Uterus (tissue), 3 donors: ENCODE measurements at regions not wholly inside any gene's neighbourhood (a gene's known extent, or its start where the extent isn't known, plus 50 kb on each side); places are given as distances from the start of the nearest gene placed in this dataset.
A peak's percentile ranks its signal among the peaks of the same experiment; 100 is the strongest.

ENCODE experiments used
- DNase-seq, 2 donors: peaks; one replicate each; pipeline ENCODE4 v3.0.0-alpha.2; 2019 to 2020
- H3K27ac ChIP-seq, 2 donors: fragments of 200-600 bp; sonication (generic); 1 replicate in 1 of 2; 2 replicates in 1 of 2; pipeline ENCODE4 v1.5.1; 2016 to 2018
- H3K27me3 ChIP-seq, 2 donors: fragments of 200-600 bp; sonication (generic); one replicate each; pipeline ENCODE4 v1.5.1; 2018 to 2019; ENCODE audit warnings: control low read depth in 1 of 2
- H3K36me3 ChIP-seq, 2 donors: fragments of 200-600 bp; sonication (generic); one replicate each; pipeline ENCODE4 v1.5.1; 2019; ENCODE audit warnings: control low read depth in 1 of 2
- H3K4me1 ChIP-seq, 2 donors: fragments of 200-600 bp; sonication (generic); one replicate each; pipeline ENCODE4 v1.5.1; 2018 to 2019; ENCODE audit warnings: control low read depth in 1 of 2
- H3K4me3 ChIP-seq, 2 donors: fragments of 200-600 bp; sonication (generic); 1 replicate in 1 of 2; 2 replicates in 1 of 2; pipeline ENCODE4 v1.5.1; 2018 to 2019; ENCODE audit warnings: mild to moderate bottlenecking in 1 of 2
- H3K9me3 ChIP-seq, 2 donors: fragments of 200-600 bp; sonication (generic); one replicate each; pipeline ENCODE4 v1.5.1; 2019; ENCODE audit warnings: control low read depth in 1 of 2
- POLR2A ChIP-seq, 2 donors: fragments of 450-650 bp; IDR thresholded peaks; one replicate each; pipeline ENCODE4 v1.6.1; 2016; ENCODE audit warnings: antibody characterized with exemption in 2 of 2, mild to moderate bottlenecking in 1 of 2, moderate library complexity in 1 of 2
- intact Hi-C: fragments of 100-400 bp; cut with DNase I; formaldehyde crosslinking; loops from one replicate; pipeline ENCODE4 v1.15.1; 2023; ENCODE audit warnings: low total_unique reads
- TF ChIP-seq, protein P1 (sequence below), 4 experiments: fragments of 200-600 bp in 2 of 4; fragments of 450-650 bp in 2 of 4; sonication (generic) in 2 of 4; IDR thresholded peaks; one replicate each; pipeline ENCODE4 v1.5.1; 2016 to 2019; ENCODE audit warnings: antibody characterized with exemption in 4 of 4, mild to moderate bottlenecking in 2 of 4, moderate library complexity in 1 of 4
- donor health status: DM: yes; HTN: yes; CAD: no.

GRCh38 chr2:105468582-105469042 is 69.8 kb upstream of the FHL2 start:
- no peaks in the 10 kb centered on the region for H3K4me1 ChIP-seq
- TF ChIP-seq, protein P1, sequence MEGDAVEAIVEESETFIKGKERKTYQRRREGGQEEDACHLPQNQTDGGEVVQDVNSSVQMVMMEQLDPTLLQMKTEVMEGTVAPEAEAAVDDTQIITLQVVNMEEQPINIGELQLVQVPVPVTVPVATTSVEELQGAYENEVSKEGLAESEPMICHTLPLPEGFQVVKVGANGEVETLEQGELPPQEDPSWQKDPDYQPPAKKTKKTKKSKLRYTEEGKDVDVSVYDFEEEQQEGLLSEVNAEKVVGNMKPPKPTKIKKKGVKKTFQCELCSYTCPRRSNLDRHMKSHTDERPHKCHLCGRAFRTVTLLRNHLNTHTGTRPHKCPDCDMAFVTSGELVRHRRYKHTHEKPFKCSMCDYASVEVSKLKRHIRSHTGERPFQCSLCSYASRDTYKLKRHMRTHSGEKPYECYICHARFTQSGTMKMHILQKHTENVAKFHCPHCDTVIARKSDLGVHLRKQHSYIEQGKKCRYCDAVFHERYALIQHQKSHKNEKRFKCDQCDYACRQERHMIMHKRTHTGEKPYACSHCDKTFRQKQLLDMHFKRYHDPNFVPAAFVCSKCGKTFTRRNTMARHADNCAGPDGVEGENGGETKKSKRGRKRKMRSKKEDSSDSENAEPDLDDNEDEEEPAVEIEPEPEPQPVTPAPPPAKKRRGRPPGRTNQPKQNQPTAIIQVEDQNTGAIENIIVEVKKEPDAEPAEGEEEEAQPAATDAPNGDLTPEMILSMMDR (IDR thresholded peaks at IDR 0.05), result no peak
- TF ChIP-seq POLR2A (IDR thresholded peaks at IDR 0.05), result no peak
- H3K36me3 ChIP-seq, result no peaks in the 10 kb centered on the region
- no peaks in the 10 kb centered on the region for H3K9me3 ChIP-seq
- no peaks in the 10 kb centered on the region for H3K27me3 ChIP-seq
- intact Hi-C loops, result no loop called here
- no peak for DNase-seq
- H3K27ac ChIP-seq, result no peak overlapping the region
- H3K4me3 ChIP-seq, result no peak overlapping the region

GRCh38 chr2:105464325-105464724 is 65.5 kb upstream of the FHL2 start:
- Histone ChIP-seq H3K4me3 (no peak overlapping the region), H3K4me1 (no peaks in the 10 kb centered on the region), H3K36me3 (no peaks in the 10 kb centered on the region), H3K9me3 (no peaks in the 10 kb centered on the region), H3K27ac (no peak overlapping the region), H3K27me3 (no peaks in the 10 kb centered on the region)
- DNase-seq, result no peak
- intact Hi-C loops, result no loop called here
- no peak for TF ChIP-seq POLR2A (IDR thresholded peaks at IDR 0.05)
- TF ChIP-seq, protein P1 (IDR thresholded peaks at IDR 0.05), result no peak

- no peak overlapping the region for H3K27ac ChIP-seq
- H3K4me1 ChIP-seq, result no peaks in the 10 kb centered on the region
- H3K36me3 ChIP-seq, result no peaks in the 10 kb centered on the region
- no peak for TF ChIP-seq POLR2A (IDR thresholded peaks at IDR 0.05)
- TF ChIP-seq, protein P1 (IDR thresholded peaks at IDR 0.05), result no peak
- intact Hi-C loops, result no loop called here
- H3K27me3 ChIP-seq, result no peaks in the 10 kb centered on the region
- peak in 1 of 2 donors; percentile 24 for DNase-seq
- no peak overlapping the region for H3K4me3 ChIP-seq
- no peaks in the 10 kb centered on the region for H3K9me3 ChIP-seq
Observed at GRCh38 chr2:105460048-105460732, 61.3 kb upstream of the FHL2 start.

GRCh38 chr2:105458076-105458475 is 59.2 kb upstream of the FHL2 start:
- Histone ChIP-seq H3K27ac (no peak overlapping the region), H3K9me3 (no peaks in the 10 kb centered on the region), H3K4me1 (no peaks in the 10 kb centered on the region), H3K36me3 (no peaks in the 10 kb centered on the region), H3K4me3 (no peak overlapping the region), H3K27me3 (no peaks in the 10 kb centered on the region)
- intact Hi-C loops, result no loop called here
- TF ChIP-seq POLR2A (IDR thresholded peaks at IDR 0.05), result no peak
- TF ChIP-seq, protein P1 (IDR thresholded peaks at IDR 0.05), result no peak
- DNase-seq, result no peak

DNA sequence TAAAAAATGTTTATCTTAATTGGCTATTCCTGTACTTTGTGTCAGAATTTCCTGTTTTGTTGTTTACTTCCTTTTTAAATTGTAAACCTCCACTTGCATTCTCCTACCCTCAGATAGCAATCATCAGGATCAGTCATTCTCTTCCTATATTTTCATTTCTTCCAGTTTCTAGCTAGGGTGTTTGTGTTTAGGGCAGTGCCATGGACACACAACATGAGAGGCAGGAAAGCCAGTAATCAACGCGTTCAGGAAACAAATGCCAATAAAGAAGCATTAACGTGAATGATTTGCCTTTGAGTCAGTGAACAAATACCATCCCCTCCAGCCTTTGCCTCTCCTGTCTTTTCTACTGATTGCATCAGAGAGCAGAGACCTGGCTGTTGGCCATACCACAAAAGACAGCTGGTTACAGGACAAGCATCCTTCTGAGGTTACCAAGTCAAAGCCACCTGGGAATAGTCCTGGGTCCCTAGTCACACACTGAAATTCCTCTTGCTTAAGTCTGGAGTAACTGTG is 56.7 kb upstream of the FHL2 start:
- peak; percentile 25 to 38 for DNase-seq
- intact Hi-C loops, result no loop called here
- Histone ChIP-seq H3K4me3 (no peak overlapping the region), H3K4me1 (no peaks in the 10 kb centered on the region), H3K27ac (no peak overlapping the region), H3K36me3 (no peaks in the 10 kb centered on the region), H3K9me3 (no peaks in the 10 kb centered on the region), H3K27me3 (no peaks in the 10 kb centered on the region)
- TF ChIP-seq, protein P1 (IDR thresholded peaks at IDR 0.05), result no peak
- TF ChIP-seq POLR2A (IDR thresholded peaks at IDR 0.05), result no peak
